GM18873 (cell line): ENCODE measurements at regions not wholly inside any gene's neighbourhood (a gene's known extent, or its start where the extent isn't known, plus 50 kb on each side); places are given as distances from the start of the nearest gene placed in this dataset.

Experiments
- ATAC-seq: cut with Tn5 transposase; IDR thresholded peaks from one replicate; pipeline ENCODE4 v1.9.1; 2021; ENCODE audit warnings: mild to moderate bottlenecking, moderate library complexity, moderate number of reproducible peaks; ENCODE audit not compliant: unreplicated experiment, low FRiP score

GRCh38 chr7:136667584-136667983 is 200.9 kb upstream of the CHRM2 start:
- ATAC-seq = no peak

GRCh38 chr7:136665878-136666509 is 202.5 kb upstream of the CHRM2 start:
- ATAC-seq = no peak

GRCh38 chr7:136664537-136664936 is 203.9 kb upstream of the CHRM2 start:
- no peak for ATAC-seq

- ATAC-seq = no peak
Observed at GRCh38 chr7:136657482-136657921, 210.9 kb upstream of the CHRM2 start.

GRCh38 chr7:136656516-136656915 is 211.9 kb upstream of the CHRM2 start:
- ATAC-seq = no peak

GRCh38 chr7:136655414-136655813 is 213.0 kb upstream of the CHRM2 start:
- ATAC-seq = no peak

- ATAC-seq = no peak
Observed at GRCh38 chr7:136654406-136654805, 214.0 kb upstream of the CHRM2 start.

- no peak for ATAC-seq
Observed at GRCh38 chr7:136652635-136653370, 215.6 kb upstream of the CHRM2 start.

- no peak for ATAC-seq
Observed at GRCh38 chr7:136640977-136641376, 227.5 kb upstream of the CHRM2 start.

- ATAC-seq = no peak
Observed at GRCh38 chr7:136637813-136638212, 230.6 kb upstream of the CHRM2 start.

- ATAC-seq = no peak
Observed at GRCh38 chr7:136635751-136636150, 232.7 kb upstream of the CHRM2 start.

- ATAC-seq = no peak
Observed at GRCh38 chr7:136618818-136619217, 249.6 kb upstream of the CHRM2 start.

GRCh38 chr7:136617176-136617575 is 251.3 kb upstream of the CHRM2 start:
- ATAC-seq = no peak

GRCh38 chr7:136605532-136606329 is 262.7 kb upstream of the CHRM2 start:
- ATAC-seq = no peak

GRCh38 chr7:136601772-136602171 is 266.7 kb upstream of the CHRM2 start:
- ATAC-seq = no peak

- ATAC-seq = no peak
Observed at GRCh38 chr7:136600475-136600874, 268.0 kb upstream of the CHRM2 start.

GRCh38 chr7:136594739-136595144 is 273.7 kb upstream of the CHRM2 start:
- ATAC-seq = no peak

- ATAC-seq = no peak
Observed at GRCh38 chr7:136588216-136588615, 280.2 kb upstream of the CHRM2 start.

GRCh38 chr7:136585954-136586670 is 282.3 kb upstream of the CHRM2 start:
- ATAC-seq = no peak

GRCh38 chr7:136566491-136566890 is 302.0 kb upstream of the CHRM2 start:
- no peak for ATAC-seq

GRCh38 chr7:136555933-136556332 is 312.5 kb upstream of the CHRM2 start:
- ATAC-seq = no peak
